CD4-positive, alpha-beta T cell treated with Interleukin-4 for 4 hours (primary cell): ENCODE measurements at regions not wholly inside any gene's neighbourhood (a gene's known extent, or its start where the extent isn't known, plus 50 kb on each side); places are given as distances from the start of the nearest gene placed in this dataset.
"Not testable (repeated sequence)": the region's sequence is repeated elsewhere in the genome, so short reads cannot be mapped to it uniquely, and the experiment has no call there.

Experiments
- DNase-seq: peaks from one replicate; pipeline ENCODE4 v3.0.0-alpha.2; 2020

GRCh38 chr12:3371018-3371417, 120.0 kb upstream of the PRMT8 start:
- DNase-seq, result no peak

GRCh38 chr12:3375326-3375725, 115.7 kb upstream of the PRMT8 start:
- DNase-seq, result no peak

- DNase-seq, result no peak
Observed at GRCh38 chr12:3376779-3377455, 114.1 kb upstream of the PRMT8 start.

- DNase-seq, result no peak
Observed at GRCh38 chr12:3378655-3379054, 112.3 kb upstream of the PRMT8 start.

- no peak for DNase-seq
Observed at GRCh38 chr12:3379079-3379478, 111.9 kb upstream of the PRMT8 start.

- no peak for DNase-seq
Observed at GRCh38 chr12:3380200-3381043, 110.6 kb upstream of the PRMT8 start.

- DNase-seq, result no peak
Observed at GRCh38 chr12:3381059-3382047, 109.7 kb upstream of the PRMT8 start.

GRCh38 chr12:3389986-3390385, 101.0 kb upstream of the PRMT8 start:
- DNase-seq, result no peak

- not testable (repeated sequence) for DNase-seq
Observed at GRCh38 chr12:3397596-3397995, 93.4 kb upstream of the PRMT8 start.

- no peak for DNase-seq
Observed at GRCh38 chr12:3398196-3398789, 92.7 kb upstream of the PRMT8 start.

GRCh38 chr12:3405821-3406220, 85.2 kb upstream of the PRMT8 start:
- no peak for DNase-seq

GRCh38 chr12:3407723-3408122, 83.3 kb upstream of the PRMT8 start:
- no peak for DNase-seq

- no peak for DNase-seq
Observed at GRCh38 chr12:3409662-3410061, 81.3 kb upstream of the PRMT8 start.

- DNase-seq, result no peak
Observed at GRCh38 chr12:3416159-3416558, 74.8 kb upstream of the PRMT8 start.

GRCh38 chr12:3416670-3417069, 74.3 kb upstream of the PRMT8 start:
- no peak for DNase-seq

- no peak for DNase-seq
Observed at GRCh38 chr12:3417113-3417512, 73.9 kb upstream of the PRMT8 start.

GRCh38 chr12:3417937-3418462, 73.0 kb upstream of the PRMT8 start:
- DNase-seq, result no peak

- no peak for DNase-seq
Observed at GRCh38 chr12:3418609-3419390, 72.2 kb upstream of the PRMT8 start.

- no peak for DNase-seq
Observed at GRCh38 chr12:3419558-3419957, 71.4 kb upstream of the PRMT8 start.

- no peak for DNase-seq
Observed at GRCh38 chr12:3420693-3421092, 70.3 kb upstream of the PRMT8 start.

GRCh38 chr12:3421191-3421978, 69.6 kb upstream of the PRMT8 start:
- no peak for DNase-seq
